CD4-positive, alpha-beta T cell treated with Interleukin-15 for 4 hours (primary cell): ENCODE measurements at regions not wholly inside any gene's neighbourhood (a gene's known extent, or its start where the extent isn't known, plus 50 kb on each side); places are given as distances from the start of the nearest gene placed in this dataset.
"Not testable (repeated sequence)": the region's sequence is repeated elsewhere in the genome, so short reads cannot be mapped to it uniquely, and the experiment has no call there.

Source experiments
- DNase-seq: peaks from one replicate; pipeline ENCODE4 v3.0.0-alpha.2; 2020; ENCODE audit warnings: low spot score

DNA sequence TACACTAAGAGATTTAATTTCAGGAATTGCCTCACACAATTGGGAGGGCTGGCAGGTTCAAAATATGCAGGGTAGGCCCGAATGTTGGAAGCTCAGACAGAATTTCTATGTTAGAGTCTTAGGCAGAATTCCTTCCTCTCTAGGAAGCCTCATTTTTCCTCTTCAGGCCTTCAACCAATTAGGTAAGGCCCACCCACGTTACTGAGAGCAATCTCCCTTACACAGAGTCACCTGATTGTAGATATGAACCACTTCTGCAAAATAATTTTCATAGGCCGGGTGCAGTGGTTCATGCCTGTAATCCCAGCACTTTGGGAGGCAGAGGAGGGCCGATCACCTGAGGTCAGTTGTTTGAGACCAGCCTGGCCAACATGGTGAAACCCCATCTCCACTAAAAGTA, 50.2 kb upstream of the HIVEP1 start:
- DNase-seq: no peak

DNA sequence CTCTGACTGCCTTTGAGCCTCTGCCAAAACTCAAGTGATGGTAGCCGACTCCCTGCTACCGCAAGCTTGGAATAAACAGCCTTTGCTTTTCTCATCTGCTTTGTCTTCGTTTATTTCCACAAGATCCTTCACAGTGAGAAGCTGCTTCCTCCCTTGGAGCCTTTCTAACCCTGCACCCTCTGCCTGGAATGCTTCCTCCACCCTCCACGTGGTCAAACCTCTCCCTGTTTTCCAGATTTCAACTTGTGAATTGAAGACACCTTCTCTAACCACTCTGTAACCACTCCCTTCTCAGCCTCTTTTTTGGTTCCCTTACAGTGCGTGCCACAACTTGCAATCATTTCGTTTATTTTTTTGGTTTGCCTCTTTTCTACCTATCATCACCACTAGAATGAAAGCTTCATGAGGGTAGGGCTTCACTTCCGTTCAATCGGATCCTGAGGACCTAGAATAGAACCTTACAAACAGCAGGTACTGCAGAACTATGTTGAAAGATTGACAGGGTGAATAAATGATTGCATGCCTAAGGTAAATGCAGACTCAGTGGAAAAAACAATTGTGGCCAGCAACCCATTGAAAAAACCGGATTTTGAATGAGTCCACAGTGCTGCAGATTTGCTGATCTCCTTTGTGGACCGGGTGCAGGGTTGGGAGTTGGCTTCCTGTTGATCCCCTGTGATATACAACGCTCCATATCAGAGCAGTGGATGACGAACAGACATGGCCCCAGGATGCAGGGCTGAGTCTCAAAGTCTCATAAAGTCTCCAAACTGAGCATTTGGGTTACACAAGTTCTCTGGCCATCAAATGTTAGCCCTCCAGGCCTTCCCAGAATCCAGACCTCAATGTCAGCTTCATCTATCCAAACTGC, 51.0 kb upstream of the HIVEP1 start:
- DNase-seq: no peak

DNA sequence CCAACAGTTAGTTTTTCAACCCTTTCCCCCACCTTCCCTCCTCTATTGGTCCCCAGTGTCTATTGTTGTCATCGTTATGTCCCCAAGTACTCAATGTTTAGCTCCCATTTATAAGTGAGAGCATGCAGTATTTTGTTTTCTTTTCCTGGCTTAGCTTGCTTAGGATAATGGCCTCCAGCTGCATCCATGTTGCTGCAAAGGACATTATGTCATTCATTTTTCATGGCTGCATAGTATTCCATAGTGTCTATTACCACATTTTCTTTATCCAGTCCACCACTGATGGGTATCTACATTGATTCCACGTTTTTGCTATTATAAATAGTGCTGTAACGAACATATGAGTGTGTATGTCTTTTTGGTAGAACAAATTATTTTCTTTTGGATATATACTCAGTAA, 55.3 kb upstream of the HIVEP1 start:
- no peak for DNase-seq

DNA sequence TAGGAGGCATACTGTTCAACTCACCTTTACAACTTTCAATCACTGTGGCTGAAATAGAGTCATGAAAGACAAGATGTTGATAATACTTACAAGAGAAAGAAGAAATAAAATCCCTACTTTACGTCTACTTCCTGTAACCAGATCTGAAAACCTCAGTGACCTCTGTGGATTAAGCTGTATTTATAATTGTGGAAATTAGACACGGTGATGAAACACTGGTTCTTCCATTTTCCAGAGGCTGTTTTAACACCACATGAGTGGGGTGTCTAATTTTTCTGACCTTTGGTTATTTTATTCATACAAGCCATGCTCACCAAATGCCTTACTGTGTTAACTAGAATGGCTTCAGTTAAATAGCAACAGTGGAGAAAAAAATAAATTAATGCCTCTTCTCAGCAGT, 58.5 kb upstream of the HIVEP1 start:
- DNase-seq: no peak

DNA sequence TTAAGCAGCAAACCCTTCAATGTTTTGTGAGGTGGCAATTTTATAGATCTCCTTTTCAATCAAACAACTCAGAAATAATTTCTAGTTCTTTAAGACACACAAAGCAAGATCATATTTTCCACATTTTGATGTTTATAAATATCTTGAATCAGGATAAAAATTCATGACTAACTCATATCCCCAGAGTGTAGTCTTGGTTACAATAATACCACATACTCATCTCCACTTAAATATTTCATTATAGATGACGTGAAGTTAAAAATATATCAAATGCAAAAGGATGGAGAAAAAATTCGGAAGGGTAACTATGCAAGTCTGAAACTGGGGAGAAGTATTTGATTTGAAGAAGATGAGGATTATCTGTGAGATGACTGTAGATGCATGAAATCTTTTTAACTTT, 59.8 kb upstream of the HIVEP1 start:
- DNase-seq: no peak

DNA sequence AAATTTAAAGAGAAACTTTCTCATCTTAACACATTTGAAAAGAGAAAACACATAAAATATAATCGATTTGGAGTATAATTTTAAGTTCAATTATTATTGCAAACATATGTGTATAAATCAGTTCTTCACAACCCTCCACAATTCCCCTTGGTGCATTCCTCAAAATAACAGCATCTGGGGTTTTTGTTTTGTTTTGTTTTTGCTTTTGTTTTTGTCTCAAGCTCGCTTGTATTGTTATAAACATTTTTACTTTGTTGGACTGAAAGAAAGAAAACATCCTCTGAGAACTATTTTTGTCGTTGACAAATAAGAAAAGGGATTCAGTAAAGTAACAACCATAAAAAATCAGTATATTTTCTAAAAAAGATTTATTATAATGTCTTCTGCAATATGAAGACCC, 60.2 kb upstream of the HIVEP1 start:
- no peak for DNase-seq

DNA sequence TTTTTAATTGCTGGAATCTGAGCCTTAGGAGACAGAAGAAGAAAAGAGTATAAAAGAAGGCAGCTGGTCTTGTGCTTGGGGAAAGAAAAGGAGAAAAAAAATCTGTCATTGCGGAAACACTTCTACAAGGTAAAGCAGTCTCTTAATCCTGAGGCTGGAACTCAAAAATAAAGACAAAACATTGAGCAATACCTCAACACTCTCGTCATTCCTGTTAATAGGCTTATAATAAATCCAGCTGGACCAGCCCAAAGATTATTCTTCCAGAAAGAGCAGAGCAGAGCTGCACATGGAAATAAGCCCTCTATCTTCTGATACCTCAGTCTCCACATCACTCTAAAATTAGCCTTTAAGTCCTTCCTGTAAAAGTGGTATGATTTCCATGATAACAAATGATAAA, 62.0 kb upstream of the HIVEP1 start:
- DNase-seq: no peak

DNA sequence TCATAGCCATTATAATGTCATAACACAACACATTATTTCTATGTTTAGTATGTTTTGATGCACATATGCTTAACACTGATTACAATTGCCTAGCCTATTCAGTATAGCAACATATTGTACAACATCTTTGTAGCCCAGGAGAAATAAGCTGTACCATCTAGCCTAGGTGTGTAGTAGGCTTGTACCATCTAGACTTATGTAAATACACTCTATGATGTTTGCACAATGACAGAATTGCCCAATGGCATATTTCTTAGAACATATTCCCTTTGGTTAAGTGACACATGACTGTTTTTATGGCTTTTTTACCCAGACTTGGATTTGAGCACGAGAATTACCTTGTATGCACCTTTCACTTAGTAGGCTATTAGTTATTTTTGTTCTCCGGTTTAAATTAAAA, 64.5 kb upstream of the HIVEP1 start:
- DNase-seq: no peak

DNA sequence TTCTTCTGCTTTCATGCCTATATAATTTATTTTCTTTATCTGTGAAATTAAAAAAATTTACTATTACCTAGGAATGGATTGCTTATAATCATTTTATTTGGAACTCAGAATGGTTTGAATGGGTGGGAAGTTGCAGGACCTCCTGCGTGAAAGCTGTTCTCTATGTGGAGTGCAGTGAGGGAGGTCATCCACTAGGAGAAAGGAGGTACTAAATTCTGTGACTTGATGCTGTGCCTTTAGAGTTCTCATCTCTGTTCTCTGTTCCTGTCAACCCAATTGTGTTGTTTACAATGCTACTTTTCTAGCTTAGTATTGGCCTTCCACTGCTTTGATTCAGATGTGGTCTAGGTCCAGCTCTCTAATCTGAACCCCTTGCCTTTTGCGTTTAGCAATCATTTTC, 65.0 kb upstream of the HIVEP1 start:
- no peak for DNase-seq

DNA sequence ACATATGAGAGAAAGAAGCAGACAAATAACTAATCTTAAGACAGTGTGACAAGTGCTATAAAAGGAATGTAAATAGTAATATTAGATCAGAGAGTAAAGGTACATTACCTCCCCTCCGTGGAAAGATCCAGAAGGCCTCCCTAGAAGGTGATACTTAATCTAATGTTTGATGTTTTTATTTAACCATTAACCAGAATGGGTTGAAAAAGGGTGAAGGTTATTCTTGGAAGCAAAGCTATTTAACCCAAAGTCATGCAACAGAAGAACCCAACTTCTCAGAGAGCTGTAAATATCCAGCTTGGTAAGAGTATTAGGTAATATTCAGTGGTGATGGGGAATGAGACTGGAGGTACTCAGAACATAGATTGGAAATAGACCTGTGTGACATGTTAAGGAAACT, 68.0 kb upstream of the HIVEP1 start:
- DNase-seq: no peak

DNA sequence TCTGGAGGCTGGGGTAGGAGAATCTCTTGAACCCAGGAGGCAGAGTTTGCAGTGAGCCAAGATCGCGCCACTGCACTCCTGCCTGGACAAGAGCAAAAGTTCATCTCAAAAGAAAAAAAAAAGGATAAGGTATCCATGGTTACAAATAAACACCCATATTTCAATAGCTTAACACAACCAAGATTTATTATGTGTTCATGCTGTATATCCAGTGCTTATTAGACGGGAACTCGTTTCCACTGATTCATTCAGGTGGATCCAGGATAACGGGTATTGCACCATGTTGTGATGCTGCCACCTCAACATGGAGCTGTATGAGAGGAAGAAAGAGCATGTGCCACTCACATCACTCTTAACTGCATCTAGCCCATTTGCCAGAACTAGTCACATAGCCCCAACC, 69.1 kb upstream of the HIVEP1 start:
- DNase-seq: no peak

DNA sequence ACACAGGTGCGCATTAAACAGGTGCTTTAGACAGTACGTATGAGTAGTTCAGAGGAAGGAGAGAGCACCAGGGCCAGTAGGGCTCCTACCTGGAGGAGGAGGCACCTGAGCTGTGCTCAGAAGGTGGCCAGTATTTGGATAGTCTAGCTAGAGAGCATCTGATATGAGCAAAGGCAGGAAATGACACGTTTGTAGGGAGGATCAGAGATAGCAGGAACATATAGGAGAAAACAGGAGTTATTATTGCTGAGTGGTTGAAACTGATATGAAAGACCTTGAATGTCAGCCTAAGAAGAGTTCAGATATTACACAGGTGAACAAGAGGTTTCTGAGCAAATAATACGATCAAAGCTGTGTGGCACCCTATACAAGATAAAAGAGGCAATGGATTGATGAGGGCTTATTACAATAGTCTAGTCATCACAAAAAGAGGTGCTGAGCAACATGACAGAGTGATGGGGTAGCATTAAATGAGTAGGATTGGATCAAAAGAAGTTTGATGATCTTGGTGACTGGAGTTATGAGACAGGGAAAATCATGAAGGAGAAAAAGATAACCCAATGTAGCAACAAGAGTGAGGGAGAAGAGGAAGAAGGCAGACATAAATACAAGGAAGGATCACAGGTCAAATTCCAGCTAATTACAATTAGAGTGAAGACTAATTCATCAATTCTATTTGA, 69.8 kb upstream of the HIVEP1 start:
- DNase-seq: no peak

DNA sequence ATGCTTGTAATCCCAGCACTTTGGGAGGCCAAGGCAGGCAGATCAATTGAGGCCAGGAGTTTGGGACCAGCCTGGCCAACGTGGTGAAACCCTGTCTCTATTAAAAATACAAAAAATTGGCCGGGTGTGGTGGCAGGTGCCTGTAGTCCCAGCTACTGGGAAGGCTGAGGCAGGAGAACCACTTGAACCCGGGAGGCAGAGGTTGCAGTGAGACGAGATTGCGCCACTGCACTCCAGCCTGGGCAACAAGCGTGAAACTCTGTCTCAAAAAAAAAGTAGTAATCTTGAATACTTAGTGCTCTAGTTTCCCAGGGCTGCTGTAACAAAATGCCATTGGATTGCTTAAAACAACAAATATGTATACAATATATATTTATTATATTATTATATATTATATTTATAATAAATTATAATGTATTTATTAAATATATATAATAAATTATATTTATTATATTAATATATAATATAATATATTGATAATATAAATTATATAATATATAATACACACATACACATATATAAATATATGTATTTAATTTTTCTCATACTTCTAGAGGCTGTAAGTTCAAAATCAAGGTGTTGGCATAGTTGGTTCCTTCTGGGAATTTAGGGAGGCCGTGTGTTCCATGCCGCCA, 71.5 kb upstream of the HIVEP1 start:
- DNase-seq: not testable (repeated sequence)

DNA sequence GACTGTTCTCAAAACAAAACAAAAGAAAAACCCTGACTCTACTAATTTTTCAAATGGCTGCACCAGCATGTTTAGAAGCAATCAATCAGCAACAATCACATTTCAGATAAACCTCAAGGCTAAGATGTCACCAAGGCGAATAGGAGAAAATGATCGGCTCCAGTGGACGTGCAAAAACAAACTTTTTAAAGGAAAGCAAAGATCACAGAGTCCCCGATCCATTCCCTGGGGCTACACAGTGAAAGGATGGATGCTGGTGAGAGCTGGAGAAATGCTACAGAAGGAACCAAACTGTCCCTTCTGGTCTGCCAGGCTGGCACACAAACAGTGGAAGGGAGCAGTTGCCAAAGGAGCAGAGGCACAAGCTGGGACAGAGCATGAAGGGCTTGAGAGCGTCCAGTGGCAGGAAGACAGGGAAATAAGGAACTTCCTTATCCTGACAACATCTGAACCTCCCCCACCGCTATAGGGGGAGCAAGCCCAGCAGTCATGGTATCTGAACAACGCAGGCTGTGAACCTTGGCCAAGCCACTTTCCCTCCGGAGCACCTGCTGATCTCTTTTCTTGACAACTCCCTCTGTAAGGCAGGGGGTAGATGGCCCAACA, 73.7 kb upstream of the HIVEP1 start:
- DNase-seq: no peak

DNA sequence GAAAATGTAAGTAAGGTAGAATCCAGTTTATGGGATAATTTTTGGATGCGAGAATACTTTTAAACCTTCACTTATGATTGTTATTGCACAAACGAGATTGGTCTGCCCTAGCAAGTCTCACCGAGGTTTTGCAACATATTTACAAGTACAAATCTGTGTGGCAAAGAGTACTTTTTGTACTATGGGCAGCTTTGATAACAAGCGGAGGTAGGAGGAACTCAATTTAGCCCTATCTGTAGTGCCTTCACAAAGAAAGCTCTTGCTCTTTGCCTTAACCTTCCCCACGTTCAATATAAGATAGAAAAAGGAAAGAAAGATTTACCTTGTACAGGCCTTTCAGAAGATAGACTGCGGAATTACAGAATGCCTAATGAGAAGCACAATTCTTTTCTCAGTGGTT, 77.5 kb upstream of the HIVEP1 start:
- DNase-seq: no peak

DNA sequence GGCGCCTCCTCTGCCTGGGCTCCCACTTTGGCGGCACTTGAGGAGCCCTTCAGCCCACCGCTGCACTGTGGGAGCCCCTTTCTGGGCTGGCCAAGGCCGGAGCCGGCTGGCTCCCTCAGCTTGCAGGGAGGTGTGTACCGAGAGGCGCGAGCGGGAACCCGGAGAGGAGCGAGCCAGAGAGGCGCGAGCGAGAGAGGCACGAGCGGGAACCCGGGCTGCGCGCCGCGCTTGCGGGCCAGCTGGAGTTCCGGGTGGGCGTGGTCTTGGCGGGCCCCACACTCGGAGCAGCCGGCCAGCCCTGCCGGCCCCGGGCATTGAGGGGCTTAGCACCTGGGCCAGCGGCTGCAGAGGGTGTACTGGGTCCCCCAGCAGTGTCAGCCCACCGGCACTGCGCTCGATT, 79.2 kb upstream of the HIVEP1 start:
- DNase-seq: not testable (repeated sequence)

DNA sequence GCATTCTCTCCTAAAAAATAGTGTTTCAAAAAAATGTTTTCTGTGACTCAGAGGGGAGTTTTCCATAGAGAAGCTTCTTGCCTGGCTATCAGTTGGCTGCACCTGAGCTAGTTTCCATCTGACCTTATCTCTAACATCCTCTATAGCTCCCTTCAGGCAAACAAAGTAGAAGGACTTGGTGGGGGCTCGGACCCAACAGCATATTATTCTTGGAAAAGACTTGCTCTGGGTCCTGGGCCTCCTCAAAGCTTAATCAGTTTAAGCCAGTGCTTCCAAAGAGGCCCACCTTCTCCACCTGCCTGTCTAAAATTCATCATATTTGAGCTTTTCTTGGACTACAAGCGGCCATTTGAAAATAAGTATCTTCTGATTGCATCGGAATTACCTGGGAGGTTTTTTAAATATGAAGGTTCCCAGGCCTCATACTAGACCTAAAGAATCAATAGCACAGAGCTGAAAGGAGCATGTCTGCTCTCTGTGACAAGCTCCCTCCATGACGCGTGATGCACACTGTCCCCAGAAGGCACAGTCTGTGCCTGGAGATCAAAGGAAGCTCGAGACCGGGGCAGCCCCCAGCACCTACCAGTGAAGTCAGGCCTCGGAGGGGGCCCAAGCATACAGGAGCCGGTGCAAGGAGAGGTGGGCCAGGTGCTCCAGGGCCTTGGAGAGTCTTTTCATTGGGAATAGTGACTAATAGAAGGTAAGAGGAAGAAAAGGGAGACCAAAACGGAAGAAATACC, 80.6 kb upstream of the HIVEP1 start:
- no peak for DNase-seq

DNA sequence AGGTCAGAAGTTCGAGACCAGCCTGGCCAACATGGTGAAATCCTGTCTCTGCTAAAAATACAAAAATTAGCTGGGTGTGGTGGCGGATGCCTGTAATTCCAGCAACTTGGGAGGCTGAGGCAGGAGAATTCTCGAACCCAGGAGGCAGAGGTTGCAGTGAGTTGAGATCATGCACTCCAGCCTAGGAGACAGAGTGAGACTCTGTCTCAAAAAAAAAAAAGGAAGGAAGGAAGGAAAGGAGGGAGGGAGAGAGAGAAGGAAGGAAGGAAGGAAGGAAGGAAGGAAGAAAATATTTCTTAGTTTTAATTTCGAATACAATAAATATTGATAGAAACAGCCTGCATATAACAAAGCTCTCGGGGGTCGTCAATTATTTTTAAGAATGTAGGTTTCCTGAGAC, 81.3 kb upstream of the HIVEP1 start:
- not testable (repeated sequence) for DNase-seq

DNA sequence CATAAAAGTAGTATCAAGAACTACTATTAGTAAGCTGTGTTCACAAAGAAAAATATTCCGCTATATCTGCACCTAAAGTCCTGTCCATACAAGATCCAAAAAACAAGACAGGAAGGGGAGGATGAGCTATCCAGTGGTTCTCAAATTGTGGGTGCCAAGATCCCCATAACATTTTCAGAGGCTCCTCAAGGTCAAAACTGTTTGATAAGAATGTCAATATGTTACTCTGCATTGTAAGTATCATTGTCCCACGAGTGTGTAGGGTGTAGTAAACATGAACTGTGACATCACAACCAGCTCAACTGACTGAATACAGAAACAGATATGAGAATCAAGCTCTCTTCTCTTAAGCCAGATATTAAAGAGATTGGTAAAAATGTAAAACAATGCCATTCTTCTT, 81.9 kb upstream of the HIVEP1 start:
- no peak for DNase-seq

DNA sequence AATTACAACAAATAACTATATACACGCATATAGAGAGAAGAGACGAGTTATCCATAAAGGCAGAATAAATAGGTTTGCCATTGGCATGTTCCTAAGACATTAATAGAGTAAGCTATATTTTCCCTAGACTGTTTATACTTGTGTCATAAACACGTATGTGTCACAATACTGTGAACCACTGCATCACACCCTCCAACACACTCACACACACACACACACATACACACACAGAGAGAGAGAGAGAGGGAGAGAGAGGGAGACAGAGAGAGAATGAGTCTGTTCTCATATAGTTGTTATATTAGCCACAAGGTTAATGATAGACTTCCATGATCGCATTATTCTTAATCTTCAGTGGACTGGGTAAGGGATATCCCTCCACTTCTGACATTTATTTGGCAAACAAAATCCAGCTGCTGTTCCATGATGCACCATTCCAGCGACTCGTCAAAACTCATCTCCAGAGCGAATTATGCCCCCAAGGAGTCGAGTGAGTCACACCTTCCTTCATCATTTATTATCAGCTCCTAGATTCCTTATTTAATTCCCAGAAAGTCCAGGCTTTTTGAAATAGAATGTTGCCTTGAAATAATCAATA, 82.8 kb upstream of the HIVEP1 start:
- DNase-seq: no peak

DNA sequence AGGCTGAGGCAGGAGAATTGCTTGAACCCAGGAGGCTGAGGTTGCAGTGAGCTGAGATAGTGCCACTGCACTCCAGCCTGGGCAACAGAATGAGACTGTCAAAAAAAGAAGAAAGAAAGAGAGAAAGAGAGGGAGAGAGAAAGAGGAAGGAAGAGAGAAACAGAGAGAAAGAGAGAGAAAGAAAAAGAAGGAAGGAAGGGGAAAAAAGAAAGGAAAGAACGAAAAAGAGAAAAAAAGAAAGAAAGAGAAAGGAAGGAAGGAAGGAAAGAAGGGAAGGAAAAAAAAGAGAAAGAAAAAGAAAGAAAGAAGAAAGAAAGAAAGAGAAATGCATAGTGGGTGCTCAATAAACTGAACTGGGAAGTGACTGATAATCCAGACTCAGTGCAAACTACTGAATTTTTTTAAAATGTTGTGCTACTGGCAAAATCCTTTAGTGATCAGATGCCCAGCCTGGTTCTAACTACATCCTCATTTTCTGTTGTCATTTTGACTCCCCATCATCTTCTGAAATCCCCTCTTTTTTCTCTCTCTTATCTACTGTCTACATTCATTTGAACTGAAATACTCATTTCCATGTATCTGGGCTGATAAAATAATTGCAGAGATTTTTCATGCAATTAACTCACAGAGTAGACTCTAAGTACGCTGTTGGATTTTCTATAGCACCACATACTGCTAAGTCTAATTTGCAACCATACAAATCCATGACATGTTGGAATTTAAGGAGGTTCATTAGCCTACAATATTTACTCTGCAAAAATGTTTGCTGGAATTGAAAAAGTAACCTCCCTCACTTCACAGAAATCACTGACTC, 85.3 kb upstream of the HIVEP1 start:
- no peak for DNase-seq
